ENCODE measurements at regions not wholly inside any gene's neighbourhood (a gene's known extent, or its start where the extent isn't known, plus 50 kb on each side); places are given as distances from the start of the nearest gene placed in this dataset.

- TF ChIP-seq SMC3 (conservative IDR thresholded peaks at IDR 0.05; ENCODE audit: poor library complexity): no peak
- no peak for TF ChIP-seq EZH2 (IDR thresholded peaks at IDR 0.05; ENCODE audit: borderline replicate concordance, insufficient read depth, low read length, poor library complexity, severe bottlenecking)
Observed at GRCh38 chrX:10798041-10798440, 177.7 kb upstream of the MID1 start (continued).

GRCh38 chrX:10800796-10801195 is 180.4 kb upstream of the MID1 start:
- TF ChIP-seq EZH2 (IDR thresholded peaks at IDR 0.05; ENCODE audit: borderline replicate concordance, insufficient read depth, low read length, poor library complexity, severe bottlenecking) (no peak), EP300 (conservative IDR thresholded peaks at IDR 0.05; ENCODE audit: poor library complexity, severe bottlenecking) (no peak), RAD21 (conservative IDR thresholded peaks at IDR 0.05) (no peak), MXI1 (conservative IDR thresholded peaks at IDR 0.05; ENCODE audit: poor library complexity, severe bottlenecking) (no peak), REST (IDR thresholded peaks at IDR 0.05; ENCODE audit: borderline replicate concordance) (no peak), SMC3 (conservative IDR thresholded peaks at IDR 0.05; ENCODE audit: poor library complexity) (no peak), CTCF (IDR thresholded peaks at IDR 0.05; ENCODE audit: poor library complexity, severe bottlenecking) (no peak), POLR2AphosphoS5 (IDR thresholded peaks at IDR 0.05) (no peak)
- H3K9me3 ChIP-seq (ENCODE audit: low read length): no peaks in the 10 kb centered on the region
- no peaks in the 10 kb centered on the region for H4K20me1 ChIP-seq (ENCODE audit: insufficient read depth)
- H3K27me3 ChIP-seq (ENCODE audit: insufficient read depth, low read depth, low read length): no peaks in the 10 kb centered on the region
- H3K4me3 ChIP-seq (ENCODE audit: low read length): no peak overlapping the region
- H3K36me3 ChIP-seq (ENCODE audit: insufficient read depth, low read length): no peaks in the 10 kb centered on the region
- H2AFZ ChIP-seq (ENCODE audit: low read depth, low read length): no peak overlapping the region
- H3K79me2 ChIP-seq (replicated peaks; ENCODE audit: insufficient read depth, low read length): no peaks in the 10 kb centered on the region
- no peak overlapping the region for H3K4me2 ChIP-seq (ENCODE audit: low read length)
- no peak overlapping the region for H3K27ac ChIP-seq (ENCODE audit: low read length)
- no peak overlapping the region for H3K9ac ChIP-seq (ENCODE audit: low read length)
- no peaks in the 10 kb centered on the region for H3F3A ChIP-seq (ENCODE audit: insufficient read depth, low read length, poor library complexity, severe bottlenecking)
- H3K9me2 ChIP-seq (ENCODE audit: insufficient read depth, low read length): no peaks in the 10 kb centered on the region

- no peaks in the 10 kb centered on the region for H4K20me1 ChIP-seq (ENCODE audit: insufficient read depth)
- H3K36me3 ChIP-seq (ENCODE audit: insufficient read depth, low read length): no peaks in the 10 kb centered on the region
- no peaks in the 10 kb centered on the region for H3K9me2 ChIP-seq (ENCODE audit: insufficient read depth, low read length)
- H3K4me3 ChIP-seq (ENCODE audit: low read length): no peak overlapping the region
- H3K9ac ChIP-seq (ENCODE audit: low read length): no peak overlapping the region
- no peaks in the 10 kb centered on the region for H3K27me3 ChIP-seq (ENCODE audit: insufficient read depth, low read depth, low read length)
- H3F3A ChIP-seq (ENCODE audit: insufficient read depth, low read length, poor library complexity, severe bottlenecking): no peaks in the 10 kb centered on the region
- TF ChIP-seq REST (IDR thresholded peaks at IDR 0.05; ENCODE audit: borderline replicate concordance) (no peak), TAF1 (IDR thresholded peaks at IDR 0.05; ENCODE audit: low read depth) (no peak), POLR2AphosphoS5 (IDR thresholded peaks at IDR 0.05) (no peak), MXI1 (conservative IDR thresholded peaks at IDR 0.05; ENCODE audit: poor library complexity, severe bottlenecking) (no peak), EZH2 (IDR thresholded peaks at IDR 0.05; ENCODE audit: borderline replicate concordance, insufficient read depth, low read length, poor library complexity, severe bottlenecking) (no peak), CTCF (IDR thresholded peaks at IDR 0.05; ENCODE audit: poor library complexity, severe bottlenecking) (no peak), SMC3 (conservative IDR thresholded peaks at IDR 0.05; ENCODE audit: poor library complexity) (no peak), RAD21 (conservative IDR thresholded peaks at IDR 0.05) (no peak), EP300 (conservative IDR thresholded peaks at IDR 0.05; ENCODE audit: poor library complexity, severe bottlenecking) (no peak)
- no peaks in the 10 kb centered on the region for H3K79me2 ChIP-seq (replicated peaks; ENCODE audit: insufficient read depth, low read length)
- no peak overlapping the region for H3K4me2 ChIP-seq (ENCODE audit: low read length)
- H3K9me3 ChIP-seq (ENCODE audit: low read length): no peaks in the 10 kb centered on the region
- no peak overlapping the region for H2AFZ ChIP-seq (ENCODE audit: low read depth, low read length)
- no peak overlapping the region for H3K27ac ChIP-seq (ENCODE audit: low read length)
Observed at GRCh38 chrX:10811111-10811510, 190.7 kb upstream of the MID1 start.

Measured in neural cell (in vitro differentiated cells).